HepG2 (cell line): ENCODE measurements at regions not wholly inside any gene's neighbourhood (a gene's known extent, or its start where the extent isn't known, plus 50 kb on each side); places are given as distances from the start of the nearest gene placed in this dataset.

ENCODE experiments used
- FOXA1 ChIP-seq, 2 experiments: fragments of 450-650 bp in 1 of 2; sonication (generic) in 1 of 2; formaldehyde crosslinking in 1 of 2; IDR thresholded peaks; 2 replicates each; pipeline versions ENCODE4 v1.4.0 to v1.6.1; 2016 to 2020; ENCODE audit warnings: missing genetic modification reagents in 1 of 2
- POLR2A ChIP-seq, 2 experiments: IDR thresholded peaks; 2 replicates each; pipeline ENCODE4 v1.6.1; 2011; ENCODE audit warnings: low read depth in 2 of 2, low read length in 2 of 2, mild to moderate bottlenecking in 1 of 2, moderate library complexity in 1 of 2; ENCODE audit not compliant: insufficient read depth in 1 of 2
- ZFX ChIP-seq: sonication (generic); formaldehyde crosslinking; IDR thresholded peaks from 2 replicates; pipeline ENCODE4 v1.4.0; 2020; ENCODE audit warnings: mild to moderate bottlenecking, low read depth, missing genetic modification reagents, moderate library complexity
- TF ChIP-seq, protein P1 (sequence below), 2 experiments: sonication (generic) in 1 of 2; formaldehyde crosslinking in 1 of 2; IDR thresholded peaks; 2 replicates each; pipeline versions ENCODE4 v1.5.1 to v1.6.1; 2011 to 2020; ENCODE audit warnings: borderline replicate concordance in 1 of 2, low read depth in 1 of 2, low read length in 1 of 2, mild to moderate bottlenecking in 1 of 2, missing genetic modification reagents in 1 of 2, moderate library complexity in 1 of 2
- TF ChIP-seq, protein P2 (sequence below): sonication (generic); formaldehyde crosslinking; IDR thresholded peaks from 2 replicates; pipeline ENCODE4 v1.8.1; 2023; ENCODE audit warnings: mild to moderate bottlenecking, missing genetic modification reagents

DNA sequence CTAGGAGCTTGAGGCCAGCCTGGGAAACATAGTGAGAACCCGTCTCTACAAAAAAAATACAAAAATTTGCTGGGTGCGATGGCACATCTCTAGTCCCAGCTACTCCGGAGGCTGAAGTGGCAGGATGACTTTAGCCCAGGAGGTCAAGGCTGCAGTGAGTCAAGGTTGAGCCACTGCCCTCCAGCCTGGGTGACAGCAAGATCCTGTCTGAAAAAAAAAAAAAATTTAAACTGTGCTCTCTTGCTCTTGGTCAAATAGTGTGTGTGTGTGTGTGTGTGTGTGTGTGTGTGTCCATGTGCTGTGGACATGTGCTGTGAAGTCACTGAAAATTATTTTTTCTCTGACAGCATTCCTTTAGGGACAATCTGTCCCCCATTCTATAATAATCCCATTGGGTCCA lies 62.1 kb upstream of the TCF7L2 start:
- TF ChIP-seq, protein P1, sequence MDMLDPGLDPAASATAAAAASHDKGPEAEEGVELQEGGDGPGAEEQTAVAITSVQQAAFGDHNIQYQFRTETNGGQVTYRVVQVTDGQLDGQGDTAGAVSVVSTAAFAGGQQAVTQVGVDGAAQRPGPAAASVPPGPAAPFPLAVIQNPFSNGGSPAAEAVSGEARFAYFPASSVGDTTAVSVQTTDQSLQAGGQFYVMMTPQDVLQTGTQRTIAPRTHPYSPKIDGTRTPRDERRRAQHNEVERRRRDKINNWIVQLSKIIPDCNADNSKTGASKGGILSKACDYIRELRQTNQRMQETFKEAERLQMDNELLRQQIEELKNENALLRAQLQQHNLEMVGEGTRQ (IDR thresholded peaks at IDR 0.05; ENCODE audit: low read depth, low read length) = no peak
- TF ChIP-seq, protein P1 (CRISPR knock-in tag; IDR thresholded peaks at IDR 0.05; ENCODE audit: borderline replicate concordance) = no peak
- no peak for TF ChIP-seq POLR2A (IDR thresholded peaks at IDR 0.05; ENCODE audit: insufficient read depth in 1 of 2, low read depth in 2 of 2, low read length in 2 of 2)
- TF ChIP-seq, protein P2, sequence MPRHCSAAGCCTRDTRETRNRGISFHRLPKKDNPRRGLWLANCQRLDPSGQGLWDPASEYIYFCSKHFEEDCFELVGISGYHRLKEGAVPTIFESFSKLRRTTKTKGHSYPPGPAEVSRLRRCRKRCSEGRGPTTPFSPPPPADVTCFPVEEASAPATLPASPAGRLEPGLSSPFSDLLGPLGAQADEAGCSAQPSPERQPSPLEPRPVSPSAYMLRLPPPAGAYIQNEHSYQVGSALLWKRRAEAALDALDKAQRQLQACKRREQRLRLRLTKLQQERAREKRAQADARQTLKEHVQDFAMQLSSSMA (CRISPR knock-in tag) = no peak
- TF ChIP-seq FOXA1 (IDR thresholded peaks at IDR 0.05) = no peak
- TF ChIP-seq FOXA1 (CRISPR knock-in tag; IDR thresholded peaks at IDR 0.05) = no peak
- no peak for TF ChIP-seq ZFX (CRISPR knock-in tag)
